ENCODE measurements at regions not wholly inside any gene's neighbourhood (a gene's known extent, or its start where the extent isn't known, plus 50 kb on each side); places are given as distances from the start of the nearest gene placed in this dataset.

DNA sequence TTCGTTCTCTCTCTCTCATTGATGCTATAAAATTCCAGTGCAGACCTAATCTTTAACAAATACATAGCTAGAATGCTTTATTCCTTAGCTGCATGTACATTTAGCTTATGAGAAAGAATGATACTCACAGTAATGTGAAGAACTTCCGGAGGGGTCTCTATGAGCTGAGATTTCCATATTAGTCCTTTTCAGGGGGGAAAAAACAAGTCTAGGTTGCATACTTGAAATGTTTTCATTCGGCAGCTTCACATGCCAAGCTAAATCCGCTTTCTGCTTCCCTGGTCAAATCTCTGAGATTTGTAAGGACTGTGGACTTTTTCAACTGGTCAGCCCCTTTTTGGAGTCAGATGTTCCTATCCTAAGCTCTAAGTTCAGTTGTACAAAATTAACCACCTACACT is 111.5 kb upstream of the COL8A1 start (continued):
- TF ChIP-seq, protein P1, sequence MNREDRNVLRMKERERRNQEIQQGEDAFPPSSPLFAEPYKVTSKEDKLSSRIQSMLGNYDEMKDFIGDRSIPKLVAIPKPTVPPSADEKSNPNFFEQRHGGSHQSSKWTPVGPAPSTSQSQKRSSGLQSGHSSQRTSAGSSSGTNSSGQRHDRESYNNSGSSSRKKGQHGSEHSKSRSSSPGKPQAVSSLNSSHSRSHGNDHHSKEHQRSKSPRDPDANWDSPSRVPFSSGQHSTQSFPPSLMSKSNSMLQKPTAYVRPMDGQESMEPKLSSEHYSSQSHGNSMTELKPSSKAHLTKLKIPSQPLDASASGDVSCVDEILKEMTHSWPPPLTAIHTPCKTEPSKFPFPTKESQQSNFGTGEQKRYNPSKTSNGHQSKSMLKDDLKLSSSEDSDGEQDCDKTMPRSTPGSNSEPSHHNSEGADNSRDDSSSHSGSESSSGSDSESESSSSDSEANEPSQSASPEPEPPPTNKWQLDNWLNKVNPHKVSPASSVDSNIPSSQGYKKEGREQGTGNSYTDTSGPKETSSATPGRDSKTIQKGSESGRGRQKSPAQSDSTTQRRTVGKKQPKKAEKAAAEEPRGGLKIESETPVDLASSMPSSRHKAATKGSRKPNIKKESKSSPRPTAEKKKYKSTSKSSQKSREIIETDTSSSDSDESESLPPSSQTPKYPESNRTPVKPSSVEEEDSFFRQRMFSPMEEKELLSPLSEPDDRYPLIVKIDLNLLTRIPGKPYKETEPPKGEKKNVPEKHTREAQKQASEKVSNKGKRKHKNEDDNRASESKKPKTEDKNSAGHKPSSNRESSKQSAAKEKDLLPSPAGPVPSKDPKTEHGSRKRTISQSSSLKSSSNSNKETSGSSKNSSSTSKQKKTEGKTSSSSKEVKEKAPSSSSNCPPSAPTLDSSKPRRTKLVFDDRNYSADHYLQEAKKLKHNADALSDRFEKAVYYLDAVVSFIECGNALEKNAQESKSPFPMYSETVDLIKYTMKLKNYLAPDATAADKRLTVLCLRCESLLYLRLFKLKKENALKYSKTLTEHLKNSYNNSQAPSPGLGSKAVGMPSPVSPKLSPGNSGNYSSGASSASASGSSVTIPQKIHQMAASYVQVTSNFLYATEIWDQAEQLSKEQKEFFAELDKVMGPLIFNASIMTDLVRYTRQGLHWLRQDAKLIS (CRISPR knock-in tag; IDR thresholded peaks at IDR 0.05), result no peak
- TF ChIP-seq ZNF589 (CRISPR knock-in tag; conservative IDR thresholded peaks at IDR 0.05) (no peak), RELA (CRISPR knock-in tag; IDR thresholded peaks at IDR 0.05) (no peak), ZNF225 (CRISPR knock-in tag; IDR thresholded peaks at IDR 0.05) (no peak)

DNA sequence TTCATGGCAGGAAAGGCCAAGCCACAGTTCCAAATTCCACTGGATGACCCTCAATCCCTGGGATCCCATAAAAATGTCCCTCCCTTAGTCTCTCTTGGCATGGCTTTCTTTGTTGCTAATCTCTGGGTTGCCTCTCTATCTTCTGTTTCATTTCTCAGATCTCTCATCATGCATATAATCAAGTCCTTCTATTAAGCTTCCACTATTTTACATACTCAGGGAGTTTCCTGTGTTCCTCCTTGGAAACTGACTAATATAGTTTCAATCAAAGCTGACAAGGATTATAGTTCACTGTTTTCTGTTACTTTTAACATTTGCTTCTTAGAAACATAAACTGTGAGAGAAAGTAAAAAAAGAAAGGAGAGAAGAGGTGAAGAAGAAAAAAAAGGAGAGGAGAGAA is 113.8 kb upstream of the COL8A1 start:
- H3K4me2 ChIP-seq (ENCODE audit: low read depth, low read length), result no peak overlapping the region
- no peak overlapping the region for H3K9ac ChIP-seq (ENCODE audit: insufficient read depth, low read depth, low read length)
- intact Hi-C loops (cut with micrococcal nuclease; ENCODE audit: unreplicated experiment) (no loop called here), in situ Hi-C loops (cut with HindIII; ENCODE audit: extremely low pct_ligation_motif_present, low pct_unique_long_range_greater_than_20kb) (no loop called here)
- no peaks in the 10 kb centered on the region for H4K20me1 ChIP-seq (ENCODE audit: insufficient read depth, low read length)
- ATAC-seq (no peak), FAIRE-seq (no peak), DNase-seq (ENCODE audit: low spot score) (no peak)
- no peak overlapping the region for H3K4me3 ChIP-seq (replicated peaks in 1 of 3; ENCODE audit: insufficient read depth in 1 of 3, low read depth in 2 of 3, low read length in 3 of 3)
- H3K9me3 ChIP-seq (ENCODE audit: low read length), result no peaks in the 10 kb centered on the region
- H3K27me3 ChIP-seq (ENCODE audit: control insufficient read depth in 1 of 2, insufficient read depth in 2 of 2, low read length in 2 of 2), result no peaks in the 10 kb centered on the region
- H3K79me2 ChIP-seq (ENCODE audit: insufficient read depth, low read length), result no peaks in the 10 kb centered on the region
- ChIA-PET POLR2A (no interaction called here), CTCF (ENCODE audit: low intra/inter-chr PET ratio, low total read pairs) (no interaction called here)
- BruUV-seq (replicated peaks), result no TSS peak
- H3K4me1 ChIP-seq (ENCODE audit: insufficient read depth, low read length), result no peaks in the 10 kb centered on the region
- H3K36me3 ChIP-seq (replicated peaks in 1 of 2; ENCODE audit: control insufficient read depth in 1 of 2, insufficient read depth in 2 of 2, low read length in 2 of 2), result no peaks in the 10 kb centered on the region
- no peak overlapping the region for H3K27ac ChIP-seq (ENCODE audit: extremely low read length, insufficient read depth, low read length)
- no peak overlapping the region for H2AFZ ChIP-seq (ENCODE audit: low read length)
- TF ChIP-seq, protein P2, sequence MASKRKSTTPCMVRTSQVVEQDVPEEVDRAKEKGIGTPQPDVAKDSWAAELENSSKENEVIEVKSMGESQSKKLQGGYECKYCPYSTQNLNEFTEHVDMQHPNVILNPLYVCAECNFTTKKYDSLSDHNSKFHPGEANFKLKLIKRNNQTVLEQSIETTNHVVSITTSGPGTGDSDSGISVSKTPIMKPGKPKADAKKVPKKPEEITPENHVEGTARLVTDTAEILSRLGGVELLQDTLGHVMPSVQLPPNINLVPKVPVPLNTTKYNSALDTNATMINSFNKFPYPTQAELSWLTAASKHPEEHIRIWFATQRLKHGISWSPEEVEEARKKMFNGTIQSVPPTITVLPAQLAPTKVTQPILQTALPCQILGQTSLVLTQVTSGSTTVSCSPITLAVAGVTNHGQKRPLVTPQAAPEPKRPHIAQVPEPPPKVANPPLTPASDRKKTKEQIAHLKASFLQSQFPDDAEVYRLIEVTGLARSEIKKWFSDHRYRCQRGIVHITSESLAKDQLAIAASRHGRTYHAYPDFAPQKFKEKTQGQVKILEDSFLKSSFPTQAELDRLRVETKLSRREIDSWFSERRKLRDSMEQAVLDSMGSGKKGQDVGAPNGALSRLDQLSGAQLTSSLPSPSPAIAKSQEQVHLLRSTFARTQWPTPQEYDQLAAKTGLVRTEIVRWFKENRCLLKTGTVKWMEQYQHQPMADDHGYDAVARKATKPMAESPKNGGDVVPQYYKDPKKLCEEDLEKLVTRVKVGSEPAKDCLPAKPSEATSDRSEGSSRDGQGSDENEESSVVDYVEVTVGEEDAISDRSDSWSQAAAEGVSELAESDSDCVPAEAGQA (IDR thresholded peaks at IDR 0.05; ENCODE audit: low read depth), result no peak
- TF ChIP-seq, protein P2 (CRISPR knock-in tag; IDR thresholded peaks at IDR 0.05; ENCODE audit: borderline replicate concordance), result no peak
- no peak for TF ChIP-seq ZNF713 (CRISPR knock-in tag; IDR thresholded peaks at IDR 0.05)
- no peak for TF ChIP-seq HDAC2 (CRISPR knock-in tag; IDR thresholded peaks at IDR 0.05)
- TF ChIP-seq, protein P3, sequence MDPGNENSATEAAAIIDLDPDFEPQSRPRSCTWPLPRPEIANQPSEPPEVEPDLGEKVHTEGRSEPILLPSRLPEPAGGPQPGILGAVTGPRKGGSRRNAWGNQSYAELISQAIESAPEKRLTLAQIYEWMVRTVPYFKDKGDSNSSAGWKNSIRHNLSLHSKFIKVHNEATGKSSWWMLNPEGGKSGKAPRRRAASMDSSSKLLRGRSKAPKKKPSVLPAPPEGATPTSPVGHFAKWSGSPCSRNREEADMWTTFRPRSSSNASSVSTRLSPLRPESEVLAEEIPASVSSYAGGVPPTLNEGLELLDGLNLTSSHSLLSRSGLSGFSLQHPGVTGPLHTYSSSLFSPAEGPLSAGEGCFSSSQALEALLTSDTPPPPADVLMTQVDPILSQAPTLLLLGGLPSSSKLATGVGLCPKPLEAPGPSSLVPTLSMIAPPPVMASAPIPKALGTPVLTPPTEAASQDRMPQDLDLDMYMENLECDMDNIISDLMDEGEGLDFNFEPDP (CRISPR knock-in tag; conservative IDR thresholded peaks at IDR 0.05), result no peak
- TF ChIP-seq, protein P4, sequence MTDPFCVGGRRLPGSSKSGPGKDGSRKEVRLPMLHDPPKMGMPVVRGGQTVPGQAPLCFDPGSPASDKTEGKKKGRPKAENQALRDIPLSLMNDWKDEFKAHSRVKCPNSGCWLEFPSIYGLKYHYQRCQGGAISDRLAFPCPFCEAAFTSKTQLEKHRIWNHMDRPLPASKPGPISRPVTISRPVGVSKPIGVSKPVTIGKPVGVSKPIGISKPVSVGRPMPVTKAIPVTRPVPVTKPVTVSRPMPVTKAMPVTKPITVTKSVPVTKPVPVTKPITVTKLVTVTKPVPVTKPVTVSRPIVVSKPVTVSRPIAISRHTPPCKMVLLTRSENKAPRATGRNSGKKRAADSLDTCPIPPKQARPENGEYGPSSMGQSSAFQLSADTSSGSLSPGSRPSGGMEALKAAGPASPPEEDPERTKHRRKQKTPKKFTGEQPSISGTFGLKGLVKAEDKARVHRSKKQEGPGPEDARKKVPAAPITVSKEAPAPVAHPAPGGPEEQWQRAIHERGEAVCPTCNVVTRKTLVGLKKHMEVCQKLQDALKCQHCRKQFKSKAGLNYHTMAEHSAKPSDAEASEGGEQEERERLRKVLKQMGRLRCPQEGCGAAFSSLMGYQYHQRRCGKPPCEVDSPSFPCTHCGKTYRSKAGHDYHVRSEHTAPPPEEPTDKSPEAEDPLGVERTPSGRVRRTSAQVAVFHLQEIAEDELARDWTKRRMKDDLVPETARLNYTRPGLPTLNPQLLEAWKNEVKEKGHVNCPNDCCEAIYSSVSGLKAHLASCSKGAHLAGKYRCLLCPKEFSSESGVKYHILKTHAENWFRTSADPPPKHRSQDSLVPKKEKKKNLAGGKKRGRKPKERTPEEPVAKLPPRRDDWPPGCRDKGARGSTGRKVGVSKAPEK (CRISPR knock-in tag; IDR thresholded peaks at IDR 0.05; ENCODE audit: borderline replicate concordance), result no peak

Data from HepG2 (cell line).